Osteoblast (primary cell): ENCODE measurements at regions not wholly inside any gene's neighbourhood (a gene's known extent, or its start where the extent isn't known, plus 50 kb on each side); places are given as distances from the start of the nearest gene placed in this dataset.

ENCODE experiments used
- DNase-seq: peaks from one replicate; pipeline ENCODE4 v3.0.0; 2011; ENCODE audit warnings: low spot score, mixed read lengths; ENCODE audit not compliant: insufficient read length; ENCODE audit errors: missing footprints
- H2AFZ ChIP-seq: 2 replicates; pipeline ENCODE4 v1.6.0; 2011; ENCODE audit warnings: mild to moderate bottlenecking, low read length
- H3K27ac ChIP-seq: 2 replicates; pipeline ENCODE4 v1.5.1; 2011; ENCODE audit warnings: mild to moderate bottlenecking, low read depth, low read length, moderate library complexity
- H3K27me3 ChIP-seq: 2 replicates; pipeline ENCODE4 v1.6.0; 2012; ENCODE audit warnings: mild to moderate bottlenecking, control low read depth, inconsistent platforms, low read length, moderate library complexity; ENCODE audit not compliant: insufficient read depth
- H3K36me3 ChIP-seq: 2 replicates; pipeline ENCODE4 v1.5.1; 2011; ENCODE audit warnings: mild to moderate bottlenecking, low read length, control low read depth, moderate library complexity; ENCODE audit not compliant: insufficient read depth
- H3K4me1 ChIP-seq: 2 replicates; pipeline ENCODE4 v1.5.1; 2011; ENCODE audit warnings: mild to moderate bottlenecking, low read length, control low read depth, moderate library complexity; ENCODE audit not compliant: insufficient read depth
- H3K4me2 ChIP-seq: 2 replicates; pipeline ENCODE4 v1.6.0; 2011; ENCODE audit warnings: mild to moderate bottlenecking, low read length; ENCODE audit not compliant: insufficient read depth
- H3K4me3 ChIP-seq: fragments of 200-600 bp; sonication (generic); 3 replicates; pipeline ENCODE4 v1.5.1; 2012; ENCODE audit warnings: mild to moderate bottlenecking, low read length, inconsistent platforms; ENCODE audit not compliant: insufficient read depth
- H3K79me2 ChIP-seq: 2 replicates; pipeline ENCODE4 v1.6.0; 2012; ENCODE audit warnings: mild to moderate bottlenecking, low read length, control low read depth, inconsistent platforms; ENCODE audit not compliant: insufficient read depth
- H3K9me3 ChIP-seq: 2 replicates; pipeline ENCODE4 v1.5.1; 2011; ENCODE audit warnings: low read depth, low read length, control low read depth
- H4K20me1 ChIP-seq: 2 replicates; pipeline ENCODE4 v1.6.0; 2012; ENCODE audit warnings: mild to moderate bottlenecking, low read length, control low read depth; ENCODE audit not compliant: insufficient read depth
- TF ChIP-seq, protein P1 (sequence below): IDR thresholded peaks from 2 replicates; pipeline ENCODE4 v1.5.1; 2011; ENCODE audit warnings: mild to moderate bottlenecking, low read depth, low read length, moderate library complexity; ENCODE audit errors: extremely low read depth

- H3K9me3 ChIP-seq: no peaks in the 10 kb centered on the region
- H3K36me3 ChIP-seq: no peaks in the 10 kb centered on the region
- H3K79me2 ChIP-seq: no peaks in the 10 kb centered on the region
- H3K4me2 ChIP-seq: no peak overlapping the region
- TF ChIP-seq, protein P1, sequence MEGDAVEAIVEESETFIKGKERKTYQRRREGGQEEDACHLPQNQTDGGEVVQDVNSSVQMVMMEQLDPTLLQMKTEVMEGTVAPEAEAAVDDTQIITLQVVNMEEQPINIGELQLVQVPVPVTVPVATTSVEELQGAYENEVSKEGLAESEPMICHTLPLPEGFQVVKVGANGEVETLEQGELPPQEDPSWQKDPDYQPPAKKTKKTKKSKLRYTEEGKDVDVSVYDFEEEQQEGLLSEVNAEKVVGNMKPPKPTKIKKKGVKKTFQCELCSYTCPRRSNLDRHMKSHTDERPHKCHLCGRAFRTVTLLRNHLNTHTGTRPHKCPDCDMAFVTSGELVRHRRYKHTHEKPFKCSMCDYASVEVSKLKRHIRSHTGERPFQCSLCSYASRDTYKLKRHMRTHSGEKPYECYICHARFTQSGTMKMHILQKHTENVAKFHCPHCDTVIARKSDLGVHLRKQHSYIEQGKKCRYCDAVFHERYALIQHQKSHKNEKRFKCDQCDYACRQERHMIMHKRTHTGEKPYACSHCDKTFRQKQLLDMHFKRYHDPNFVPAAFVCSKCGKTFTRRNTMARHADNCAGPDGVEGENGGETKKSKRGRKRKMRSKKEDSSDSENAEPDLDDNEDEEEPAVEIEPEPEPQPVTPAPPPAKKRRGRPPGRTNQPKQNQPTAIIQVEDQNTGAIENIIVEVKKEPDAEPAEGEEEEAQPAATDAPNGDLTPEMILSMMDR: no peak
- H2AFZ ChIP-seq: no peak overlapping the region
- H3K4me3 ChIP-seq: no peak overlapping the region
- H3K27me3 ChIP-seq: no peaks in the 10 kb centered on the region
- H4K20me1 ChIP-seq: no peaks in the 10 kb centered on the region
- no peak for DNase-seq
- no peak overlapping the region for H3K27ac ChIP-seq
- no peaks in the 10 kb centered on the region for H3K4me1 ChIP-seq
Observed at GRCh38 chr22:49482811-49483210, 344.9 kb downstream of the BRD1 start.

DNA sequence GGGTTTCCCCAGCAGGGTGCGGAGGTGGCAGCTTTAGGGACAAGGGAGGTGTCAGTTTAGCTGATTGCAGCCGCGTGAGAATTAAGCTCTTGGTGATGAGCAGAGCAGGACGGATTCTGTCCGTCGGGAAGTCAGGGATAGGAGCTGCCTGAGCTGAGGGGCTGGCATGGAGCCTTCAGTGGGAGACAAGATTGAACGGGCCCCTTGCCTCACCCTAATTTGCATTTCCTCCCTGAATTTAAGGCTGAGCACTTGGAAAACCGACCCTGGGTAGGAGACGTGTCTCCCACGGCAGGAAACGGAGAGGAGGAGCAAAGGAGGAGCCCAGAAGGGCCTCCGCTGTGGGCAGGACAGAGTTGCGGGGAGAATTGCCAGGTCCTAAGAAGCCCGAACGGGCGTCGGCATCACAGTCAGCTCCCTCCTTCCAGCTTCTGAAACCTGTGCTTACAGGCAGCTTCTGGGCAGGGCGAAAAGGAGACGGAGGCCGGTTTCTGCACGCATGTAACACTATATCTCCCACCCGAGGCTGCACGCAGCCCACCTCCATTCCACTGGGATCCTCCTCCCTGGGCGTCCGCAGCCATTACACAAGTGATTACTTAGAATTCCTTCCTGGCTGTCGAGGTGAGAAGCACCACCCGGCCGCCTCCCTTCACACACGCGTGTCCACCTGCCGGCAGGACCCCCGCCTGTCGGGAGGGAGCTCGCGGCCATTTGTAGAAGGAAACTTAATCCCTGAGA lies 345.8 kb downstream of the BRD1 start:
- no peak overlapping the region for H3K4me2 ChIP-seq
- H3K4me1 ChIP-seq: no peaks in the 10 kb centered on the region
- no peak overlapping the region for H2AFZ ChIP-seq
- H3K9me3 ChIP-seq: peaks cover 2% of the 10 kb centered on the region
- H3K79me2 ChIP-seq: no peaks in the 10 kb centered on the region
- H3K4me3 ChIP-seq: no peak overlapping the region
- no peak for DNase-seq
- no peak overlapping the region for H3K27ac ChIP-seq
- no peaks in the 10 kb centered on the region for H3K27me3 ChIP-seq
- H3K36me3 ChIP-seq: no peaks in the 10 kb centered on the region
- TF ChIP-seq, protein P1: no peak
- H4K20me1 ChIP-seq: no peaks in the 10 kb centered on the region

DNA sequence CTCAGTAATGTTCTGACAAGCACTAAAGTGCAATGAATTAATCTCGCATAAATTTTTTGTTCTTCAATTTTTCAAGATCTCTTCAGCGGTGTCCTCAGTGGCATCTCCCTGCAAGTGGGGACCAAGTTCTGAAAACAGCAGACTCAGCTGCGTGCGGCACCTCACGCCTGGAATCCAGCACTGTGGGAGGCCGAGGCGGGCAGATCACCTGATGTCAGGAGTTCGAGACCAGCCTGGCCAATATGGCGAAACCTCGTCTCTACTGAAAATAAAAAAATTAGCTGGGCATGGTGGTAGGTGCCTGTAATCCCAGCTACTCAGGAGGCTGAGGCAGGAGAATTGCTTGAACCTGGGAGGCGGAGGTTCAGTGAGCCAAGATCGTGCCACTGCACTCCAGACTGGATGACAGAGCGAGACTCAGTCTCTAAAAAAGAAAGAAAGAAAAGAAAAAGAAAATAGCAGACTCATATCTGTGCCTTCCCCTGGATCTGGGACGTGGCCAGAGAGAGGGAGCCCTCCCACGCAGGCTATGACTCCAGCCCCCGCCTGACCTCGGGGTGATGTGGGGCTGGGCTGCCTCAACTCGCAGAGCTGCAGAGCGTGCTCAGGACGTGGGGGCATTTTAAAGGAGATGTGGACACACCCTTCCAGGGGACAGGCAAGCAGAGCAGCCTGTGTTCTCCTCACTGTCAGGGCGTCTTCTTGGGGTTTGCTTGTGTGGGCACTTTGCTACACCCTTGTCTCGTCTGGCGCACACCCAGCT lies 346.6 kb downstream of the BRD1 start:
- Histone ChIP-seq H3K4me3 (no peak overlapping the region), H4K20me1 (no peaks in the 10 kb centered on the region), H3K79me2 (no peaks in the 10 kb centered on the region), H3K27me3 (no peaks in the 10 kb centered on the region), H3K4me2 (no peak overlapping the region), H2AFZ (no peak overlapping the region), H3K36me3 (no peaks in the 10 kb centered on the region), H3K27ac (no peak overlapping the region), H3K9me3 (peaks cover 2% of the 10 kb centered on the region), H3K4me1 (no peaks in the 10 kb centered on the region)
- peak; percentile 38 for DNase-seq
- TF ChIP-seq, protein P1: no peak

DNA sequence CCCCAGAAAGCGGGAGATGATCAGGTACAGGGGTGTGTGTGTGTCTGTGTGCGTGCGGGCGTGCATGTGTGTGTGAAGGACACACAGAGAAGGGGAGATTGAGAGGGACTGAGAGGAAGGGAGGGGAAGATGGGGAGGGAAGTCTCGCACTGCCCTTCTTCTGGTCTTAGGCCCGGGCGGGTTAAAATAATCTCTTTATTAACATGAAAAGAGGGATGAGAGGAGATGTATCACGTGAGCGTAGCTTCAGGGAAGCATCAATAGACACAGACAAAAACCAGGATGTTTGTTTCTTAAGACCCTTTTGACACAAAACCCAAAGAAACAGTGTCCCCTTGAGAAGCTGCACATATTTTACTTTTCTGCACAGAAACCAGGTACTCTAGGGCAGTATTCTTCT lies 347.3 kb downstream of the BRD1 start:
- Histone ChIP-seq H3K9me3 (peaks cover 2% of the 10 kb centered on the region), H3K27me3 (no peaks in the 10 kb centered on the region), H3K4me1 (no peaks in the 10 kb centered on the region), H3K36me3 (no peaks in the 10 kb centered on the region), H2AFZ (no peak overlapping the region), H3K27ac (no peak overlapping the region), H3K79me2 (no peaks in the 10 kb centered on the region), H3K4me3 (no peak overlapping the region), H4K20me1 (no peaks in the 10 kb centered on the region), H3K4me2 (no peak overlapping the region)
- TF ChIP-seq, protein P1: no peak
- no peak for DNase-seq
